ENCODE measurements at regions not wholly inside any gene's neighbourhood (a gene's known extent, or its start where the extent isn't known, plus 50 kb on each side); places are given as distances from the start of the nearest gene placed in this dataset.
"Not testable (repeated sequence)": the region's sequence is repeated elsewhere in the genome, so short reads cannot be mapped to it uniquely, and the experiment has no call there.

DNA sequence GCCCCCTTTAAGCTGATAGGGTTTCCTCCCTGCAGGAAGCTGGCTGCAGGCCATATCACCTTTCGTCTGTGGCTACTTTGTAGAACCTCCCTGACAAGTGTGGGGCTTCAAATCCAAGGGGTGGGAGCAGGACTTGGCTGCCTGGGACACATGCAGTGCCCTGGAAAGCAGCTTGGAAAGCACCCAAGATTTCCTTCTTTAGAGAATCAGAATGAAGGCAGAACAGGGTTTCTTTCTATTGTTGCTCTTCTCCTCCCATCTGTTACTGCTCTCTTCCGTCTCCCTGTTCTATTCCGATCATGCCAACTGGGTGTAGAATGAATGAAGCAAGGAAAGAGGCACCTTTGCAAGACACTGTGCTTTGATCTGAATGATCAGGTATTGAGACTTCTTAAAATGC is 282.2 kb downstream of the MED10 start:
- peaks cover 0 to 1% (median 0%) of the 10 kb centered on the region in 3 experiments; a peak in 1 of 7 replicates for H3K36me3 Mint-ChIP-seq (ENCODE audit: insufficient read depth in 1 of 3, low read depth in 3 of 3)
- Histone ChIP-seq H3K79me2 (ENCODE audit: insufficient read depth, low read length) (no peaks in the 10 kb centered on the region), H2BK5ac (ENCODE audit: insufficient read length, low read length) (no peak overlapping the region), H3K4me1 (ENCODE audit: insufficient read depth, low read length) (no peaks in the 10 kb centered on the region), H3K23me2 (ENCODE audit: insufficient read length, low read depth, low read length, poor library complexity, severe bottlenecking) (no peaks in the 10 kb centered on the region), H3T11ph (ENCODE audit: low read length) (no peak overlapping the region), H2AK5ac (ENCODE audit: insufficient read length, low read length) (no peak overlapping the region), H3K14ac (ENCODE audit: insufficient read depth, low read length) (no peak overlapping the region), H3K79me1 (ENCODE audit: insufficient read depth, low read depth, low read length, poor library complexity, severe bottlenecking) (no peaks in the 10 kb centered on the region), H2BK120ac (ENCODE audit: low read depth, low read length, poor library complexity, severe bottlenecking) (no peak overlapping the region), H3K18ac (ENCODE audit: insufficient read length, low read depth, low read length) (no peak overlapping the region), H3K4me2 (ENCODE audit: insufficient read depth, insufficient read length, low read length) (no peak overlapping the region), H3K4ac (ENCODE audit: low read depth, low read length) (no peak overlapping the region), H3K9ac (ENCODE audit: extremely low read depth, insufficient read length, low read length) (no peak overlapping the region), H2BK20ac (ENCODE audit: low read depth, low read length, poor library complexity, severe bottlenecking) (no peak overlapping the region), H2AFZ (ENCODE audit: low read length) (no peak overlapping the region), H3K9me3 (ENCODE audit: control insufficient read depth, low read depth, low read length) (no peaks in the 10 kb centered on the region), H2BK15ac (ENCODE audit: low read depth, low read length) (no peak overlapping the region), H4K91ac (ENCODE audit: insufficient read length, low read depth, low read length) (no peak overlapping the region), H4K5ac (ENCODE audit: insufficient read length, low read depth, low read length) (no peak overlapping the region), H3K56ac (ENCODE audit: insufficient read length, low read depth, low read length) (no peak overlapping the region), H4K20me1 (ENCODE audit: control insufficient read depth, insufficient read depth, insufficient read length) (no peaks in the 10 kb centered on the region), H2BK12ac (ENCODE audit: insufficient read length, low read depth, low read length) (no peak overlapping the region), H3K27ac (ENCODE audit: insufficient read length, low read depth, low read length) (no peak overlapping the region), H4K8ac (replicated peaks; ENCODE audit: insufficient read length, low read depth, low read length) (no peak overlapping the region), H3K27me3 (ENCODE audit: insufficient read depth, low read length) (no peaks in the 10 kb centered on the region), H3K23ac (ENCODE audit: insufficient read length, low read depth, low read length) (no peak overlapping the region)
- no CpG with 5 or more reads among the region's 3 CpGs for WGBS (ENCODE audit: extremely low coverage, insufficient read length, low lambda C conversion rate)
- DNase-seq, result no peak
- H3K27ac Mint-ChIP-seq, result no peak overlapping the region
- TF ChIP-seq, protein P1, sequence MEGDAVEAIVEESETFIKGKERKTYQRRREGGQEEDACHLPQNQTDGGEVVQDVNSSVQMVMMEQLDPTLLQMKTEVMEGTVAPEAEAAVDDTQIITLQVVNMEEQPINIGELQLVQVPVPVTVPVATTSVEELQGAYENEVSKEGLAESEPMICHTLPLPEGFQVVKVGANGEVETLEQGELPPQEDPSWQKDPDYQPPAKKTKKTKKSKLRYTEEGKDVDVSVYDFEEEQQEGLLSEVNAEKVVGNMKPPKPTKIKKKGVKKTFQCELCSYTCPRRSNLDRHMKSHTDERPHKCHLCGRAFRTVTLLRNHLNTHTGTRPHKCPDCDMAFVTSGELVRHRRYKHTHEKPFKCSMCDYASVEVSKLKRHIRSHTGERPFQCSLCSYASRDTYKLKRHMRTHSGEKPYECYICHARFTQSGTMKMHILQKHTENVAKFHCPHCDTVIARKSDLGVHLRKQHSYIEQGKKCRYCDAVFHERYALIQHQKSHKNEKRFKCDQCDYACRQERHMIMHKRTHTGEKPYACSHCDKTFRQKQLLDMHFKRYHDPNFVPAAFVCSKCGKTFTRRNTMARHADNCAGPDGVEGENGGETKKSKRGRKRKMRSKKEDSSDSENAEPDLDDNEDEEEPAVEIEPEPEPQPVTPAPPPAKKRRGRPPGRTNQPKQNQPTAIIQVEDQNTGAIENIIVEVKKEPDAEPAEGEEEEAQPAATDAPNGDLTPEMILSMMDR (conservative IDR thresholded peaks at IDR 0.05), result no peak
- no peak overlapping the region for H3K4me3 Mint-ChIP-seq
- peaks cover 4 to 7% of the 10 kb centered on the region in 2 experiments; a peak in 3 of 5 replicates for H3K9me3 Mint-ChIP-seq
- H3K27me3 Mint-ChIP-seq (ENCODE audit: low read depth), result no peaks in the 10 kb centered on the region
- peaks cover 3 to 6% of the 10 kb centered on the region in 2 experiments; a peak in 3 of 4 replicates for H3K4me1 Mint-ChIP-seq

DNA sequence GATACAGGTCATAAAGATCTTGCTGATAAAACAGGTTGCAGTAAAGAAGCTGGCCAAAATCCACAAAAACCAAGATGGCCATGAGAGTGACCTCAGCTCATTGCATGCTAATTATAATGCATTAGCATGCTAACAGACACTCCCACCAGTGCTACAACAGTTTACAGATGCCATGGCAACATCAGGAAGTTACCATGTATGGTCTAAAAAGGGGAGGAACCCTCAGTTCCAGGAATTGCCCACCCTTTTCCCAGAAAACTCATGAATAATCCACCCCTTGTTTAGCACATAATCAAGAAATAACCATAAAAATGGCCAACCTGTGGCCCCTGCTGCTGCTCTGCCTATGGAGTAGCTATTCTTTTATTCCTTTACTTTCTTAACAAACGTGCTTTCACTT is 284.2 kb downstream of the MED10 start:
- not testable (repeated sequence) for H2BK120ac ChIP-seq (ENCODE audit: low read depth, low read length, poor library complexity, severe bottlenecking); H2BK12ac ChIP-seq (ENCODE audit: insufficient read length, low read depth, low read length); H4K5ac ChIP-seq (ENCODE audit: insufficient read length, low read depth, low read length); H4K91ac ChIP-seq (ENCODE audit: insufficient read length, low read depth, low read length); H2AFZ ChIP-seq (ENCODE audit: low read length); H3K27me3 Mint-ChIP-seq (ENCODE audit: low read depth); H4K8ac ChIP-seq (replicated peaks; ENCODE audit: insufficient read length, low read depth, low read length); H3K18ac ChIP-seq (ENCODE audit: insufficient read length, low read depth, low read length); H2BK5ac ChIP-seq (ENCODE audit: insufficient read length, low read length); H3K14ac ChIP-seq (ENCODE audit: insufficient read depth, low read length); H3K23me2 ChIP-seq (ENCODE audit: insufficient read length, low read depth, low read length, poor library complexity, severe bottlenecking); H3K4me1 Mint-ChIP-seq; H2AK5ac ChIP-seq (ENCODE audit: insufficient read length, low read length); H3K27me3 ChIP-seq (ENCODE audit: insufficient read depth, low read length); H3K27ac ChIP-seq (ENCODE audit: insufficient read length, low read depth, low read length); H3T11ph ChIP-seq (ENCODE audit: low read length); H3K23ac ChIP-seq (ENCODE audit: insufficient read length, low read depth, low read length); H3K36me3 Mint-ChIP-seq (ENCODE audit: insufficient read depth in 1 of 3, low read depth in 3 of 3); H3K56ac ChIP-seq (ENCODE audit: insufficient read length, low read depth, low read length); H3K4me2 ChIP-seq (ENCODE audit: insufficient read depth, insufficient read length, low read length); DNase-seq; H3K4me1 ChIP-seq (ENCODE audit: insufficient read depth, low read length); H2BK20ac ChIP-seq (ENCODE audit: low read depth, low read length, poor library complexity, severe bottlenecking); H3K9me3 ChIP-seq (ENCODE audit: control insufficient read depth, low read depth, low read length); H2BK15ac ChIP-seq (ENCODE audit: low read depth, low read length); H3K4me3 Mint-ChIP-seq; H3K9me3 Mint-ChIP-seq; H4K20me1 ChIP-seq (ENCODE audit: control insufficient read depth, insufficient read depth, insufficient read length); H3K4ac ChIP-seq (ENCODE audit: low read depth, low read length); H3K9ac ChIP-seq (ENCODE audit: extremely low read depth, insufficient read length, low read length); H3K79me1 ChIP-seq (ENCODE audit: insufficient read depth, low read depth, low read length, poor library complexity, severe bottlenecking); H3K27ac Mint-ChIP-seq; H3K79me2 ChIP-seq (ENCODE audit: insufficient read depth, low read length)
- whole genome bisulfite sequencing (ENCODE audit: extremely low coverage, insufficient read length, low lambda C conversion rate), result no CpG with 5 or more reads among the region's 1 CpG
